H7 (cell line): ENCODE measurements at regions not wholly inside any gene's neighbourhood (a gene's known extent, or its start where the extent isn't known, plus 50 kb on each side); places are given as distances from the start of the nearest gene placed in this dataset.

Source experiments
- DNase-seq: peaks from one replicate; pipeline ENCODE4 v3.0.0; 2012
- H3K27me3 ChIP-seq: 2 replicates; pipeline ENCODE4 v1.6.0; 2011; ENCODE audit warnings: mild to moderate bottlenecking, low read length; ENCODE audit not compliant: control insufficient read depth, insufficient read depth
- H3K36me3 ChIP-seq: replicated peaks from 2 replicates; pipeline ENCODE4 v1.5.1; 2011; ENCODE audit warnings: low read length; ENCODE audit not compliant: control insufficient read depth, insufficient read depth
- H3K4me3 ChIP-seq: 2 replicates; pipeline ENCODE4 v1.5.1; 2011; ENCODE audit warnings: low read depth, mild to moderate bottlenecking, control low read depth, low read length, moderate library complexity; ENCODE audit not compliant: insufficient read depth

- no peaks in the 10 kb centered on the region for H3K36me3 ChIP-seq
- no peaks in the 10 kb centered on the region for H3K27me3 ChIP-seq
- no peak for DNase-seq
- H3K4me3 ChIP-seq, result no peak overlapping the region
These were observed 177.5 kb downstream of the DAD1 start for GRCh38 chr14:22411398-22412055.

- no peak for DNase-seq
- Histone ChIP-seq H3K27me3 (no peaks in the 10 kb centered on the region), H3K36me3 (no peaks in the 10 kb centered on the region), H3K4me3 (no peak overlapping the region)
These were observed 178.5 kb downstream of the DAD1 start for GRCh38 chr14:22410497-22410896.

GRCh38 chr14:22409006-22409405 is 180.0 kb downstream of the DAD1 start:
- no peak overlapping the region for H3K4me3 ChIP-seq
- H3K36me3 ChIP-seq, result no peaks in the 10 kb centered on the region
- DNase-seq, result no peak
- no peaks in the 10 kb centered on the region for H3K27me3 ChIP-seq

GRCh38 chr14:22408547-22408946 is 180.5 kb downstream of the DAD1 start:
- no peak for DNase-seq
- no peak overlapping the region for H3K4me3 ChIP-seq
- no peaks in the 10 kb centered on the region for H3K27me3 ChIP-seq
- no peaks in the 10 kb centered on the region for H3K36me3 ChIP-seq

- no peak overlapping the region for H3K4me3 ChIP-seq
- no peak for DNase-seq
- H3K27me3 ChIP-seq, result no peaks in the 10 kb centered on the region
- no peaks in the 10 kb centered on the region for H3K36me3 ChIP-seq
These were observed 182.0 kb downstream of the DAD1 start for GRCh38 chr14:22407033-22407432.

GRCh38 chr14:22405201-22405600 is 183.8 kb downstream of the DAD1 start:
- no peak for DNase-seq
- Histone ChIP-seq H3K36me3 (no peaks in the 10 kb centered on the region), H3K27me3 (no peaks in the 10 kb centered on the region), H3K4me3 (no peak overlapping the region)

GRCh38 chr14:22403296-22403695 is 185.7 kb downstream of the DAD1 start:
- Histone ChIP-seq H3K36me3 (no peaks in the 10 kb centered on the region), H3K27me3 (no peaks in the 10 kb centered on the region), H3K4me3 (no peak overlapping the region)
- DNase-seq, result no peak

- Histone ChIP-seq H3K27me3 (no peaks in the 10 kb centered on the region), H3K36me3 (no peaks in the 10 kb centered on the region), H3K4me3 (no peak overlapping the region)
- no peak for DNase-seq
These were observed 188.3 kb downstream of the DAD1 start for GRCh38 chr14:22400655-22401259.

GRCh38 chr14:22399776-22400175 is 189.2 kb downstream of the DAD1 start:
- DNase-seq, result no peak

GRCh38 chr14:22397221-22397737 is 191.7 kb downstream of the DAD1 start:
- DNase-seq, result no peak
- H3K36me3 ChIP-seq, result no peaks in the 10 kb centered on the region
- H3K4me3 ChIP-seq, result no peak overlapping the region
- H3K27me3 ChIP-seq, result no peaks in the 10 kb centered on the region

More at GRCh38 chr14:22399776-22400175, 189.2 kb downstream of the DAD1 start:
- Histone ChIP-seq H3K36me3 (no peaks in the 10 kb centered on the region), H3K4me3 (no peak overlapping the region), H3K27me3 (no peaks in the 10 kb centered on the region)

- DNase-seq, result no peak
- Histone ChIP-seq H3K4me3 (no peak overlapping the region), H3K27me3 (no peaks in the 10 kb centered on the region), H3K36me3 (no peaks in the 10 kb centered on the region)
These were observed 193.2 kb downstream of the DAD1 start for GRCh38 chr14:22395803-22396202.

GRCh38 chr14:22394616-22395015 is 194.4 kb downstream of the DAD1 start:
- no peak overlapping the region for H3K4me3 ChIP-seq

GRCh38 chr14:22393796-22394195 is 195.2 kb downstream of the DAD1 start:
- H3K27me3 ChIP-seq, result no peaks in the 10 kb centered on the region
- DNase-seq, result no peak
- no peaks in the 10 kb centered on the region for H3K36me3 ChIP-seq
- no peak overlapping the region for H3K4me3 ChIP-seq

More at GRCh38 chr14:22394616-22395015, 194.4 kb downstream of the DAD1 start:
- Histone ChIP-seq H3K27me3 (no peaks in the 10 kb centered on the region), H3K36me3 (no peaks in the 10 kb centered on the region)
- no peak for DNase-seq

- peak; percentile 66 for DNase-seq
- no peaks in the 10 kb centered on the region for H3K36me3 ChIP-seq
- H3K4me3 ChIP-seq, result no peak overlapping the region
- no peaks in the 10 kb centered on the region for H3K27me3 ChIP-seq
These were observed 197.0 kb downstream of the DAD1 start for GRCh38 chr14:22391908-22392565.

- Histone ChIP-seq H3K36me3 (no peaks in the 10 kb centered on the region), H3K4me3 (no peak overlapping the region), H3K27me3 (no peaks in the 10 kb centered on the region)
- DNase-seq, result no peak
These were observed 198.1 kb downstream of the DAD1 start for GRCh38 chr14:22390824-22391461.
